Stimulated activated CD8-positive, alpha-beta memory T cell treated with anti-CD3 and anti-CD28 coated beads, Interleukin-12 subunit alpha, Interleukin-12 subunit beta, amount 100 ng/mL, for 4 hours (primary cell): ENCODE measurements at regions not wholly inside any gene's neighbourhood (a gene's known extent, or its start where the extent isn't known, plus 50 kb on each side); places are given as distances from the start of the nearest gene placed in this dataset.

Experiments
- DNase-seq: peaks from one replicate; pipeline ENCODE4 v3.0.0-alpha.2; 2020; ENCODE audit warnings: low read depth

DNA sequence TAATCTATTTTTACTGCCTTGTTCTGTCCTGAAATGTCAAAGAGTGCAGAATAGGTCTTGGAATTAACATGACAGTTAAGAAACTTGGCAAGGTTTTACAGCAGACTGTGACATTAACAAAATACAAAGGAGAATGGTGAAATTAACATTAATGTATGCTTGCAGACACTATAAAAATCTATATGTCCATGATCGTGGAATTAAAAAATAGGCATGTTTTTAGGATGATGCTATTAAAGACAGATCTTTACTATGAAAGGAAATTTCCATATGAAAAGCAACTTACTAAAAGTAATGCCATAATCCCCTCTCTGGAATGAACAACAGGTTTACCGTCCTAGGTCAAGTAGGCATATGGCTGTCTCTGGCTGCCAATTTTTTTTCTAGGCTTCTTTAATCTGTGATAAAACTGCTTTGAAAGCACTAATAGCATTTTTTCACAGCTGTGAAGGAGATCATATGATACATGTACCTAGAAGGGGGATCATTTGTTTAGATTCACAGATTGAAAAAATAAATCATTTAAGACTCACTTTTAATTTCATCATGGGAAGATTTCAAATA lies 291.5 kb downstream of the ZNF536 start:
- no peak for DNase-seq

DNA sequence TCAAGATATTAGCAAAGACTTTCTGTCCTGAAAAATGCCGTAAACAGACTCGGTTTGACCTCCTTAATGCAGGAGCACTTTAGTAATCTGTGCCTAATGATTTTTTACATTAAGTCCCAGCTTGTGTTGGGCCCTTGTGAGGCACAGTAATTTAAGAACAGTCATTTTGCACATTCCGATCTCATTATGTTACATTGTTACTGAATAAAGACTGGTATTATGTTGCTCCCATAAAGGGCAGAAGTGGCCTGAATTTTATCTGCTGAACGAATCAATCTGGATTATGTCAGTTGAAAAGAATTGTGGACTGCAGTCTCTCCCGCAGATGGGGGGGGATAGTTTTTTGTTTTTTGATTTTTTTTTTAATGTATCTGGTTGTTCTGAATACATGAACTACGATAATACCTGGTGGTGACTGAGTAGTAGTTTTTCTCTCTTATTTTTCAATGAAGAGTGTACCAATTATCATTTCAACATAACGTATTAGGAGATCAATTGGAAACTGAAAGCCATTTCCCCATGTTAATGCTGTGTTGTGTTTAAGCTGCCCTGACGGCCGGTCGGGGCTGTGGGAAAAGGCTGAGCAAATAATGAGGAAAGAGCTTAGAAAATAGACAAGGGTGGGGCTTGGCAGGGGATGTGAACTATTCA lies 290.2 kb downstream of the ZNF536 start:
- no peak for DNase-seq

DNA sequence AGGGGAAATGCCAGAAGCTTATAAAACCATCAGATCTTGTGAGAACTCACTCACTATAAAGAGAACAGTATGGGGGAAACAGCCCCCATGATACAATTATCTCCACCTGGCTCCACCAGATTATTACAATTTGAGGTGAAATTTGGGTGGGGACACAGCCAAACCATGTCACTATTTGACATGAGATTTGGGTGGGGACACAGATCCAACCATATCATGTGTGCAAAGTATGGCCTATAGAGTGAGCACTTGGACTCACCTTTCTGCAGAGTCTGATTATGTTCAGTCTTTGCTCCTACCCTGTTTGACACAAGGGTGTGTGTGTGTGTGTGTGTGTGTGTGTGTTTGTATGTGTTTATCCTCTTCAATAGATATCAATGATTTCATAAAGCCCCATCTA lies 287.5 kb downstream of the ZNF536 start:
- no peak for DNase-seq

DNA sequence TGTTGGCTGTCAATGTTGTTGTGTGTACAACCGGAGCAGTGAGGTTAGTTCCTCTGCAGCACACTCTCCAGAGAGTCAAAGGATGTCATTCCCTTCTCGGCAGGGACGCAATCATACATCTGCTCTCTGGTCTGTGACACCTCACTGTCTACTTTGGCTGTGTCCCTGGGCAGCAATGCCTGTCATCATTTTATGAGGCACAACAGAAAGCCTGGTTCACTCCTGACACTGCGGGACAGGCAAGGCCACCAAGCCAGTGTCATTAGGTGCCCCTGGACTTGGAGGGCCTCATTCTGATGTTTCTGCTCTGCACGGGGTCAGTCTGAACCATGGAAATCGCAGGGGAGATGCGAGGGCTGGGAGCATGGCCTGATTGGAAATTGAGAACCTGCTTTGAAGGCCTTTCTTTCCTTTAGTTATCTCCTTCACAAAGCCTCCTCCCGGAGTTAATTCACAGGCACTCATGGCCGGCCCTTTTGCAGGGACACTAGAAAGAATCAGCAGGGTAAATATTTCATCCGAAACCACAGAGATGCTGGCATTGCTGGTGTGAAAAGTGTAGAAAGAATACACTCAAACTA lies 284.4 kb downstream of the ZNF536 start:
- no peak for DNase-seq

DNA sequence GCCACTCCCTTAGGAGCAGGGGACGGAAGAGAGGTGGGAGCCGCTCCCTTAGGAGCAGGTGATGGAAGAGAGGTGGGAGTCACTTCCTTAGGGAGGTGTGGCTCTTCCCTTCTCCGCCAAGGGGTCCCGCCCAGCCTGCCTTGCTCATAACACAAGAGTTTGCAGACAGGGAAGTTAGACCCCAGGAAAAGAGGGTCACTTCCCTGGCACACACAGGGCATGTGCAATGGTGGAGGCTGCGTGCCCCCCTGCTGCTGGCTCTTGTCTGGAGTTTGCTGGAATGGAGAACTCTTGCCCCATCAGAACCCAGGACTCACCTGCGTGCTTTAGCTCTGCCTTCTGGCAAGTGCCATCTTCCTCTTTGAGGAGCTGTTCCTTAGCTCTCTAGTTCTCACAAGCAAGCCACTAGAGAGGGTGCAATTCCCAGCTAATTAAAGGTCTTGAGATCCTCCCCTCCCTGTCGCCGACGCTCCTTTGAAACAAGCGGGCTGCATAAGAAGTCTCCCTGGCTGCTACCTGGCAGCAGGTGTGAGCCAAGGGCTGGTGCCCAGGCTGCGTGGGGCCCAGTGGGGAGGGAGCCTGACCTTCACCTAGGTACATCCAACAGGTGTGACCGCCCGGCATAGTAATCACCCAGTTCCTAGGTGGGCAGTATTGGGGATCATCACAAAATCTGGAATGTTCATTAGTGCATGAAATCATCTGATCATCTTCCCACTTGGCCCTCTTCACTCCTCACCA lies 281.6 kb downstream of the ZNF536 start:
- DNase-seq = no peak

DNA sequence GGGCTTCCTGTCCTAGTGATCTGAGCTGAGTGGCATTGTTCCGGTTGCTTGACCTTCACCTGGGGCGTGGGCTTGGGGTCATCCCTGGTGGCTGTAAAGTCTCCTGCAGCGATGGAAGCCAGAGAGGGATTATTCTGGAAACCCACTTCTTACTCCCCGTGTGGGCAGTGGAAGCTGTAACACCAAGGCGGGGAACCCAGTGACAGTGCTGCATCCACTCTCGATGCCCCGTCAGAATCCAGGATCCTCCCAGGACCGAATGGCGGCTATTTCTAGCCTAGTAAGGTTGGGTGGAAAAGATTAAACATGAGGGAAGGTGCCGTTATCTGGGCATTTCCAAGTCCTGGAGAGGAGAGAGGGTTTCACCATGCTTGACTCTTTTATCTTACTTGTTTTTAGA lies 280.6 kb downstream of the ZNF536 start:
- no peak for DNase-seq

DNA sequence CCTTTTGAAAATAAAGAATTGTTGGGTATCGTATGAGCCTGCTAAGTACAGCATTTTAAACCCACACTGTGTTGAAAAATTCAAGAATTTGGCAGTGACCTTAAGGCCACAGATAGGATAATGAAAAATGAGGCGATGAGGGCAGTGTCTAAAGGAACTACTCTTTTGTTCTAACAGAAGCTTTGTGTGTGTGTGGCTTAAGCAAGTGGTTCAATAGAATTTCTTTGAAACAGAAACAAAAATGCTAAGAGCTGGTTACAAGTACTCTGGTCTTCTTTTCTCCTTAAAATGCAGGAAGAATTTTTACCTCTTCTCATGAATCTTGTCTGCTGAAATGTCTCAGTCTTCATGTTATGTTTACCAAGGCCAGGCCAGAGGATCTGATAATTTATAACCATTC lies 279.5 kb downstream of the ZNF536 start:
- DNase-seq = no peak

DNA sequence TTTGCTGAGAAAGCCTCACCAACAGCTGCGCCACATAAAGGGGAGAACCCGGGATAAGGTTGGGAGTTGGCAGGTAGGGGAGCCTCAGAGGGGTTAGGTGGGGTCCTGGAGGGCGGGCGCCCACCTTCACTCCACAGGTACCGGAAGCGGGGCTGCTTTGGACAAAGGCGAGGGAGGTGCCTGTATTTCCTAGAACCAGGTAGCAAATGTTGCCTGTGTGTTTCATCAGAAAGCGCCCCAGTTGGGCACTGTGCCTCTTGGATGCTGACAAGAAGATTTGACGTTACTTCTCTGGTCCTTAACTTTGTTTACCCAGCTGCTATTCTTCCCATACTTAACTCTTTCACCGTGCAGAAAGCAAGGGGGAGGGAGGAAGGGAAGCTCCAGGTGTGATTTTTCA lies 278.9 kb downstream of the ZNF536 start:
- DNase-seq = no peak

DNA sequence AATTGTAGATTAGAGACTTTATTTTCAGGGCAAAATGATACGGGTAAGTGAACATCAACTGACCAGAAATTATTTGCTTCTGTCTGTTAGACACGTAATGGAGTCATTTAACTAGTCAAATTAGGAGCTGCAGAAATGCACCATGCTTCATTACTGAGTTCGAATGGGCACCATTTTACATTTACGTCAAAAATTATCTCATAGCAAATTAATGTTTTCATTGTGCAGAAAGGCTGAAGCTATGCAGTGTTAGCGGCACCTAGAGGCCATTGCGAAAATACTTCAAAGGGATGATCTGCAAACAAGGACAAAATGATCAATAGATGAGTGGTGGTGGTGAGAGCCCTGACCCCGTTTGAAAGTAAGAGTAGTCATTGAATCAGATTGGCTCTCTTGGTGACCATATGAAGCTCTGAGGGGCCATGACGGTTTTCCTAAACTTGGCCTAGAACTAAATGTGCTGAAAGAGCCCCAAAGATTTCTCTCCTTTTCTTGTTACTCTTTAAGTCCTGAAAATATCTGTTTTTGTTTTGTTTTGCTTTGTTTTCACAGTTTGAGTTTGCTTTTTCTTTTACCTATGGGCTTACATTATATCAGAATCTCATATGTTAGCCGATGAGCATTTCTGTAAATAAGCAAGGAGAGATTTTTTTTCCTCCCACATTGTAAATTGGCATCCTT lies 277.9 kb downstream of the ZNF536 start:
- no peak for DNase-seq

DNA sequence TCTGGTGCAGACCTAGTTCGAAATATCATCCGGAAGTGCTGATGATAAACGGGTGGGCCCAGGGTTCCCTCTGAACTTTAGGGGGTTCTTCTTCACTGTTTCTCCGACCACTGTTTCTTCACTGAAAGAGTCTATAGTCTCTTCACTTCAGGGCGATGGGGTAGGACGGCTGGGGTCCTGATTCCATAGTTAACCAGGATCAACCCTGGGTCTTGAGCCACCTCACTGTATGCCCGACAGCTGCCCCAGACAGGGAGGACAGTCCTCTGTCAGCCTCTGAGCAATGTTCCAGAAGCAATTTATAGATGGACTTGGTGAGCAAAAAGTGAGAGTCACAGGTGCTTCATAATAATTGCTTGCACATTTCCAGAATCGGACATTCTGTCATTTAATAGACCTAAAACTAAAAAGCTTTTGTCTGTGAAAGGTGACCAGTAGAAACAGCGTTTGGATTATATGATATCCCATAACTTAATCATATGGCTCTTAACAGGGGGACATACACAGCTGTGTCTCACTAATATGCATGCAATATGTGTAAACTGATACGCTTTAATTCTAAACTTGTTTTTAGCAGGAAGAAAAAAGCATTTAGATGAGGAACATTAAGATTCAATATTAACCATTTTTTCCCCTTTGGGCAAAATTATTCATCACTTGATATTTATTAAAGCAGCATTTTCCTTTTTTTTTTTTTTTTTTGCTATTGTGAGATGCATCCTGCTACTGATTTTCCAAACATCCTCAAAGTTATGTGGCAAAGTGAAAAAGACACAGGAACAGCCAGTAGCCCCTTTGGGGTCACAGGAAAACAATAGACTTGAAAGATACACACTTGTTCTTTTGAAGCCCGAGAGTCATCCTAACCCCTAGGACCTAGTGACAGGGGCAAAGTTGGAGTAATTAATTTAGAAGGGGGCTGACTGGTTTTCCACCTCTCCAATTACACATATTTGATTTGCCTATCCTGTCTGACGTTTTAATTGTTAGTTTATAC lies 277.0 kb downstream of the ZNF536 start:
- no peak for DNase-seq

DNA sequence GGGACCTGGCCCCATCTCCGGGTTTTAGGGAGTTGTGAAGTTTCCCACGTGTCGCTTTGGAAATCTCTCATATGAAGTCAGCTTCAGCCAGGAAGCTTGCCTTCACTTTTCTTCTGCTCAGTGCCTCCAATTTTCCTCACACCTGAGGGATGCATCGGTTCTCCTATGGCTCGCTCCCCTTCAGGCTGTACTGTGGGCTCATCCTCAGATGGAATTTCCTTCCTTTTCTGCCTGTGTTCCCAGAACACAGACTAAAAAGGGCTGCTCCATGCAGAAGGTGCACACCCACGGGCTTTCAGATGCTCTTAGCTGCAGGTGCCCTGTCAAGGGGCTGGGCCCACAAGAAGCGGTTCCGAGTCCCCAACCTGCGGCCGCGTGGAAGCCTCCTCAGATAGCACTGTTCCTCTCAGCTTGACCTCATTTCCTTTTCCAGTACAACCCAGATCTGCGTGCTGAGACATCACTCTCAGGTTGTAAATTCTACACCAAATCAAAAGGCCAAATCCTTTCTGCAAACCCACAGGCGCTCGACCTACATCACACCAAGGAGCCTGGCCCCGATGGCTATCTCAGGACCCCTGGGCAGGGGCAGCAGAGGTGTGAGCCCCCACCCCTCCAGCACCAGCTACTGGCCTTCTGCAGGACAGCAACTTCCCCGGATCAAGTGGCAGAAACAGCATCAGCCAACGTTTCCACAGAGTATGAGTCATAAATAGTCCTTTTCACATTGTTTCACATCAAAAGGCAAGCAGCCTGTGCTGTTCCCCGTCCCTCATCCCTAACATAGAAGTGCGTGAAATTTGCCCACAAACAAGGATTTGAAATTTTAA lies 275.9 kb downstream of the ZNF536 start:
- DNase-seq = no peak

DNA sequence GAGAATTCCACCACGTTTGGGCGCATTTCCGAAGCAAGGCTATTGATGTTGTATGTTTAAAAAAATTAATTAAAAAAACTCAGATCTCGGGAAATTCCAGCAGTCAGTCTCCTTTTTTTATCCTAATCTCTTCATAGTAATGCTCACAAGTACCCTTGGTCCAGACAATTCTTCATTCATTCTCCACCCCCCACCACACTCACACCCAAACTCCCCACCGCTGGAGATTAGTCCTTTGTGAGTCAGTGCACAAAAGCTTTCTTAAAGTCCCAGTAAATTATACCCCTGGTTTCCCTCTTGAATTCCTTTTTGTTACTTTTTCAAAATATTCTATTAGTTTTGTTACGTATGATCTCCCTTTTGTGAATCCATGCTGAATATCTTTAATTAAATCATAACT lies 274.6 kb downstream of the ZNF536 start:
- no peak for DNase-seq

DNA sequence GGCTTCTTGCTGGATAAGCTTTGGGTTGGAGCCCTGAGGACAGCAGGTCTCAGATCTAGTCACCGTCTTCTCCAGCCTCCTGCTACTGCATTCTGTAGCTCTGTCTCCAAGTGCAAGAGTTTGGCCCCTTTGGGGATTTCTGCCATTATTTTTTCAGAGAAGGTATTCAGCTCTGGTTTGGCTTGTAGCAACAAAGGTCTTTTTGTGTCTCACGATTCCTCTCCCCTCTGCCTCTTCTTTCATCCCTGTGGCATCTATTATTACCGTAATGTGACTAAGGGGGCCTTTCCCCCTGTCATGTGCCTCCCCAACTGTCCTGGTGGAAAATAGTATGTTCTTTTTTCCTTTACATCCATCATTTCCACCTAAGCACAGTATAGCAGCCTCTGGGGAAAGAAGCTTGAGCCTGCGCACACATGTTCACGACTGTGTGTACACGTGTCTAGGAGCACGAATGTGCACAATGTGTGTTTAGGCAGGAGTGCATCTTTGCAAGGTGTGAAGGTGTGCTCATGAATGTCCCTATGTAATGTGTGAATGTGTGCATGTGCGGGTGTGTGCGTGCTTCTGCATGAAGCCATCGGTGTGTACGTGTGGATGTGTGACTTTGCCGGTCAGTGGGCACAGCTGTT lies 273.9 kb downstream of the ZNF536 start:
- no peak for DNase-seq

DNA sequence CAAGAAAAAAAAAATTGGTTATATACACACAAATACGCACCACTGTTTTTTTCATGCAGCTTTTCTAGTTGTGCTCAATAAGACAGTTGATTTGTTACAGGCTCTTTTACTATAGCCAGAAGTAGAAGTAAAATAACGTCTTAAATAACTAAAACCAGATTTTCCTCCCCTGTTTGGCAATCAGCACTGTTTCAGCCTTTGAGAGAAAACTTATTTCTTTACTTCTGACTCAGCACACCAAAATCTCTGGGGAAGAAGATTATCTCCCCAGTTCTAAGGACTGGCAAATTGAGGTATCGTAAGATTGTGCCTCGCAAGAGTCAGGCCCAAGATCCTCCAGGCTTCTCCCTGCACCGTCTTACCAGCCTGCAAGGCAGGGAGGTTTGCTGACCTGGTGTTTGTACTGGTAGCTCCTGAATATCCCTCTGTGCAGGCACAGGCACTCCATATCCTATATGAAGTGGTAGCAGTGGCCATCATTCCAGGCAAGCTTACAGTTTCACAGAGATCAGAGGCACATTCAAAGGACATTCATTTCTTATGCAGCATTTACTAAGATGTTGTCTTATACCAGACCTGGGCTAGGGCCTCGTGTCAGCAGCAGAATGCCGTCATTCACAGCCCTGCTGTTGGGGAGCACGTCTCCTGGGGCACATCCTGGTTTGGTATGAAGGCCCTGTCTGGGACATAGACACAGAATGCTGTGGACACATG lies 268.2 kb downstream of the ZNF536 start:
- no peak for DNase-seq

DNA sequence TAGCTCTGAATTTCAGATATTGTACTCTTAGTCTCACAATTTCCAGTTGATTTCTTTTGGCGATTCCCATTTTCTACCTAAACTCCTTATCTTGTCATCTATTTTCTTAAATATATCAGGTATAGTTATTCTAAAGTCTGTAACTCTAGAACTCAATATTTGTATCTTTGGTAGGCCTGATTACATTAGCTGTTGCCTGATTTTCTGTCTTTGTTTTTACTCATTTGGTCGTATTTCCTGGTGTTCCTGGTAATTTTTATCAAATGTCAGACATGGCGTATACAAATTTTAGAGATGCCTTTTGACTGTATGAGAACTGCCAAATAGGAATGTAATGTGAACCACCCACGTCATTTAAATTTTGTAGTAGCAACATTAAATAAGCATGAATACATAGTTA lies 266.7 kb downstream of the ZNF536 start:
- no peak for DNase-seq

DNA sequence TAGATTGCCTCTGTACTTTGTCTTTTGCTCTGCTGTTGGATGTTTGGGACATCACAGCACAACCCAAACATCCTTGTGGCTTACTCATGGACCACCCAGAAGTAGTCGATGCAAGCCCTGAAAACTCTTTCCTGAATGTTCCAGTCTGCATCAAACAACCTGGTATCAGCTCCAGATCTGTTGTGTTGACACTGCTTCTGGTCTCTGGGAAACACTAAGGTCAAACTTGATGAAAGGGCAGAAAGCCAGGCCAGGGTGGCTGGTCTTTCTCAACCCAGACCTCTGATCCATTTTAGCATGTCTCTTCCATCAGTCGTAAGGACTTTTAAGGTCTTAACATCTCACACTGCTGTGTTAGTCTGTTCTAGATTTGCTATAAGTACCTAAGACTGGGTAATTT lies 265.7 kb downstream of the ZNF536 start:
- DNase-seq = no peak

DNA sequence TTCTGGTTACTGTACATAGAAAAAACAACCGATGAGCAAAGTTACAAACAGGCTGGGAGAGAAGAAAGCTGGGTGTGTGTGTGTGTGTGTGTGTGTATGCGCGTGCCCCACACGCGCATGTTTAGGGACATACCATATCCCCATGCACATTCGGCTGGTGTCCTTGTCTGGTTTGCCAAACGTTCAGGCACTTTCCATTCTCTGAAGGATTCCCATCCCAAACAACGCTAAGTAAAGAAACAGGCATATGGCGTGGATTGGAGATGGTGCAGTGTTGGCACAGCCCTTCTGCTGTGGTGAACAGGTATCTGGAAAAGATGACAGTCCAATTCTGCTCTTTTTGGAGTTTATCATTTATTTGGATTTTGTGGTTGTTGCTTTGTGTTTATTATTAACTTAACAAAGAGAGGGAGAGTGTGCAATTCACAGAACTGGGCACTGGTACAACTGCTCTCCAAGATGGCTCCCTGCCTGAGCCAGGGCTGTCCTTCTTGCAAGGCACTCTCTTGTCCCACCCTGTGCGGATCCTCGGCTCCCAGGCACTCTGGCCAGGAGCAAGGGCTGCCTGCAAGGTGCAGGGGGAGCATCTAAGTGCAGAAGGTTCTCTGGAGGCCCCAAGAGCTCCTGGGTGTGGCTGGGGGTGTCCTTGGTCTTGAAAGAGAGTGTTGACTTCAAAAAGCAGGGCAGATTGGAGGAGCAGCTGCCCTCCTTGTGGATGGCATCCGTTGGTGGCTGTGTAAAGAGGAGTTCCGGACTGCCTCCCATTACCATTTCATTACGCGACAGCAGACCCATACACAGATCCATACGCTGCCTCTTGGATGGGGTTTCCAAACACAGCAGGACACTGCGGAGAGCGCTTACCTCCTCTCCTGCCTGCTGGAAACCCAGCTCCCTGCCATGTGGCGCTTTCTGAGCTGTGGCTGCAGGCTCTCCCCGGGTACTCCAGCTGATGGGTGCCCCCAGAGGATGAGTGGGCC lies 263.1 kb downstream of the ZNF536 start:
- no peak for DNase-seq

DNA sequence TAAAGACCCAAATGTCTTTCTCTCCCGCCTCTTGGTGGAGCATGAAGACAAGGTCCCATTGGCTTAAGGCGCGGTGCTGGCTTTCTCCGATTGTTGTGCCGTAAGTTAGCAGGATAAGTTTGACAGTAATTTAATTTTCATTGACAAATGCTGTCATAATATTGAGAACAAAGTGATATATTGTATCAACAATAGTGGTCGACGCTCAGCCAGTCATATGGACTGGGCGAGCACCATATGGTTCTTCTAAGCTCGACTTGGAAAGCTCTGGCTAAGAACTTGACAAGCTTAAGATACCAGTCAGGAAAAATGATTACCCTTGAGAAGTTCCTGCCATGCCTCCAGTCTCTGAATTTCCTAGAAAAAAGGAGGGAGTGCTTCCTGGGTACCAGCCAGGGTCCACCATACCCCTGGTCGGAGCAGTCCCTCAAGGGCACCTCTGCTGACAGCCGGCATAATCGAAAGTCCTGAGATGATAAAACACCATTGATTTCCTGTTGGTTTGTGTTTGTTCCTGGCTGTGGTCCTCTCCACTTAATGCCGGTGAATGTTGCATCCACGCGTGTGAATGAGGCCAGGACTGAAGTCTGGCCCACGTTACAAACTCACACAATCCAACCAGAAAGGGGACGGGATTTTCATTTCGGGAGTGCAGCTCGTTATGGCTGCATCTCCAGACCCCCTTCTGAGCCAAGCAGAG lies 262.1 kb downstream of the ZNF536 start:
- DNase-seq = no peak
